ENCODE measurements at regions not wholly inside any gene's neighbourhood (a gene's known extent, or its start where the extent isn't known, plus 50 kb on each side); places are given as distances from the start of the nearest gene placed in this dataset.

- intact Hi-C loops (cut with DNase I; ENCODE audit: low total_unique reads) = no loop called here
- TF ChIP-seq POLR2A (IDR thresholded peaks at IDR 0.05) (no peak), CTCF (IDR thresholded peaks at IDR 0.05) (no peak)
- no peak overlapping the region for H3K4me3 ChIP-seq (ENCODE audit: low read depth, poor library complexity, severe bottlenecking)
- no peak for DNase-seq (ENCODE audit: low spot score in 2 of 2)
- 69 to 81% methylated on average over 1 of the region's 1 CpG for WGBS, 2 donors
These were observed 103.3 kb downstream of the C1orf94 start for GRCh38 chr1:34279971-34280370.

GRCh38 chr1:34280509-34280908 lies 103.8 kb downstream of the C1orf94 start:
- no peak overlapping the region for H3K4me3 ChIP-seq (ENCODE audit: low read depth, poor library complexity, severe bottlenecking)
- intact Hi-C loops (cut with DNase I; ENCODE audit: low total_unique reads) = no loop called here
- no peak for DNase-seq (ENCODE audit: low spot score in 2 of 2)
- TF ChIP-seq POLR2A (IDR thresholded peaks at IDR 0.05) = no peak
- TF ChIP-seq CTCF (IDR thresholded peaks at IDR 0.05) = no peak
- 77 to 93% methylated on average over 4 of the region's 4 CpGs for WGBS, 2 donors

- no peak overlapping the region for H3K4me3 ChIP-seq (ENCODE audit: low read depth, poor library complexity, severe bottlenecking)
- TF ChIP-seq POLR2A (IDR thresholded peaks at IDR 0.05) (no peak), CTCF (IDR thresholded peaks at IDR 0.05) (no peak)
- intact Hi-C loops (cut with DNase I; ENCODE audit: low total_unique reads) = no loop called here
- no peak for DNase-seq (ENCODE audit: low spot score in 2 of 2)
- WGBS, 2 donors = 48 to 69% methylated on average over 2 to 3 of the region's 3 CpGs
These were observed 106.4 kb downstream of the C1orf94 start for GRCh38 chr1:34283142-34283541.

- whole genome bisulfite sequencing, 2 donors = 46 to 54% methylated on average over 6 of the region's 6 CpGs
- DNase-seq (ENCODE audit: low spot score in 2 of 2) = no peak
- no peak overlapping the region for H3K4me3 ChIP-seq (ENCODE audit: low read depth, poor library complexity, severe bottlenecking)
- no peak for TF ChIP-seq POLR2A (IDR thresholded peaks at IDR 0.05)
- TF ChIP-seq CTCF (IDR thresholded peaks at IDR 0.05) = no peak
- intact Hi-C loops (cut with DNase I; ENCODE audit: low total_unique reads) = no loop called here
These were observed 109.8 kb downstream of the C1orf94 start for GRCh38 chr1:34286511-34286910.

DNA sequence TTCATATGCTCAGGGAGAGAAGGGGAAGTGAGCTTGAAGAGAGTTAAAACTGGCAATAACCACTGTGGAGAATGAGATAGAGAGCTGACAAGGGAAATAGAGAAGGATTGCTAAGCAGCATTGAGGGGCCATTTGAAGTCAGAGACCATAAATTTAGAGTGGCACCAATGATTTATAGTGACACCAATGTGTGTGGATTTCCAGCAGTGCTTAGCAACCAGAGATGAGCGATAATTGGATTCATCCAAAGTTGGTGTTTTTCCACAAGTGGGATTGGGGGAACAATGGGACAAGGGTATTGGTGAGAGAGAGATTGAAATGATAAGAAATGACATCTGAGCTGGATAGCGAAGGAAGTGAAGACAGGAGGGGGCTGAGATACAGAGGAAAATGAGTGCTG lies 114.1 kb downstream of the C1orf94 start:
- intact Hi-C loops (cut with DNase I; ENCODE audit: low total_unique reads) = no loop called here
- TF ChIP-seq POLR2A (IDR thresholded peaks at IDR 0.05) (no peak), CTCF (IDR thresholded peaks at IDR 0.05) (no peak)
- no peak overlapping the region for H3K4me3 ChIP-seq (ENCODE audit: low read depth, poor library complexity, severe bottlenecking)
- DNase-seq (ENCODE audit: low spot score in 2 of 2) = no peak
- whole genome bisulfite sequencing, 2 donors = 63 to 72% methylated on average over 2 of the region's 2 CpGs

- 67 to 71% methylated on average over 2 of the region's 2 CpGs for WGBS, 2 donors
- intact Hi-C loops (cut with DNase I; ENCODE audit: low total_unique reads) = no loop called here
- no peak for DNase-seq (ENCODE audit: low spot score in 2 of 2)
These were observed 115.8 kb downstream of the C1orf94 start for GRCh38 chr1:34292472-34292871.

More at GRCh38 chr1:34292472-34292871, 115.8 kb downstream of the C1orf94 start:
- TF ChIP-seq POLR2A (IDR thresholded peaks at IDR 0.05) (no peak), CTCF (IDR thresholded peaks at IDR 0.05) (no peak)
- H3K4me3 ChIP-seq (ENCODE audit: low read depth, poor library complexity, severe bottlenecking) = no peak overlapping the region

Data from lower leg skin (tissue), 4 donors.